K562 (cell line): ENCODE measurements at regions not wholly inside any gene's neighbourhood (a gene's known extent, or its start where the extent isn't known, plus 50 kb on each side); places are given as distances from the start of the nearest gene placed in this dataset.

Experiments
- BACH1 ChIP-seq: fragments of 200-800 bp; sonication (Bioruptor generic); IDR thresholded peaks from 2 replicates; pipeline ENCODE4 v1.6.1; 2016; ENCODE audit warnings: missing genetic modification characterization, missing compliant biosample characterization
- CTBP1 ChIP-seq: fragments of 450-650 bp; IDR thresholded peaks from 2 replicates; pipeline ENCODE4 v1.6.1; 2016; ENCODE audit warnings: borderline replicate concordance
- FIP1L1 ChIP-seq: fragments of 200-400 bp; formaldehyde crosslinking; IDR thresholded peaks from 2 replicates; pipeline ENCODE4 v1.6.1; 2018; ENCODE audit warnings: mild to moderate bottlenecking, low read depth, low read length; ENCODE audit not compliant: poor library complexity, severe bottlenecking
- RFX5 ChIP-seq: IDR thresholded peaks from 2 replicates; pipeline ENCODE4 v1.6.1; 2011; ENCODE audit warnings: low read depth, mild to moderate bottlenecking, improper control_type of control experiment, low read length
- ZNF644 ChIP-seq: fragments of 200-800 bp; sonication (Bioruptor generic); IDR thresholded peaks from 2 replicates; pipeline ENCODE4 v1.6.1; 2016; ENCODE audit warnings: low read depth, missing genetic modification characterization, missing compliant biosample characterization
- ZNF695 ChIP-seq: fragments of 450-650 bp; formaldehyde crosslinking; IDR thresholded peaks from 2 replicates; pipeline ENCODE4 v1.4.0; 2020; ENCODE audit warnings: mild to moderate bottlenecking, moderate library complexity
- TF ChIP-seq, protein P1 (sequence below): sonication (generic); formaldehyde crosslinking; IDR thresholded peaks from 2 replicates; pipeline ENCODE4 v1.8.1; 2023; ENCODE audit warnings: mild to moderate bottlenecking, missing genetic modification reagents
- TF ChIP-seq, protein P2 (sequence below): sonication (generic); formaldehyde crosslinking; IDR thresholded peaks from 2 replicates; pipeline ENCODE4 v1.8.1; 2023; ENCODE audit warnings: missing genetic modification reagents, mild to moderate bottlenecking, borderline replicate concordance
- TF ChIP-seq, protein P3 (sequence below): fragments of 450-650 bp; IDR thresholded peaks from 2 replicates; pipeline ENCODE4 v1.6.1; 2018; ENCODE audit warnings: mild to moderate bottlenecking, low read depth; ENCODE audit not compliant: partially characterized antibody
- TF ChIP-seq, protein P4 (sequence below): fragments of 450-650 bp; IDR thresholded peaks from 2 replicates; pipeline ENCODE4 v1.6.1; 2017; ENCODE audit warnings: antibody characterized with exemption, mild to moderate bottlenecking
- TF ChIP-seq, protein P5 (sequence below): fragments of 450-650 bp; IDR thresholded peaks from 2 replicates; pipeline ENCODE4 v1.6.1; 2016; ENCODE audit warnings: antibody characterized with exemption

DNA sequence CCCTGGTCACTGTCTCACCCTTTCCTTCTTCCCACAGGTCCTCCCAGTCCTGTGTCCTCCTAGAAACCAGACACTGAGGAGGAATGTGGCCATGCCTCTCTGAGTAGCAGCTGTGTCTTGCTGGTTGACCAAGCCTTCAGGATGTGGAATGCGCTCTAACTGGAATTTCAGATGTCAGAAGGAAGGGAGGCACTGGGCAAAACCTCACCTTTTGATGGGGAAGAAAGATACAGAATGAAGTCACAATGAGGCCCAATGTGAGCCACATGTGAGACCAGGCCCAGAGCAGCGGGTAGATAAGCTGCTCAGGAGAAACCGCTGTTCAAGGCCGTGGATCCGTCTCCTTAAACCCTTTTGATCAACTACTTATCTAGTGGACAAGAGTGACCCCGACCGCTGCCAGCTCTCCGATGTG is 54.8 kb upstream of the ECHDC3 start (continued):
- TF ChIP-seq, protein P1, sequence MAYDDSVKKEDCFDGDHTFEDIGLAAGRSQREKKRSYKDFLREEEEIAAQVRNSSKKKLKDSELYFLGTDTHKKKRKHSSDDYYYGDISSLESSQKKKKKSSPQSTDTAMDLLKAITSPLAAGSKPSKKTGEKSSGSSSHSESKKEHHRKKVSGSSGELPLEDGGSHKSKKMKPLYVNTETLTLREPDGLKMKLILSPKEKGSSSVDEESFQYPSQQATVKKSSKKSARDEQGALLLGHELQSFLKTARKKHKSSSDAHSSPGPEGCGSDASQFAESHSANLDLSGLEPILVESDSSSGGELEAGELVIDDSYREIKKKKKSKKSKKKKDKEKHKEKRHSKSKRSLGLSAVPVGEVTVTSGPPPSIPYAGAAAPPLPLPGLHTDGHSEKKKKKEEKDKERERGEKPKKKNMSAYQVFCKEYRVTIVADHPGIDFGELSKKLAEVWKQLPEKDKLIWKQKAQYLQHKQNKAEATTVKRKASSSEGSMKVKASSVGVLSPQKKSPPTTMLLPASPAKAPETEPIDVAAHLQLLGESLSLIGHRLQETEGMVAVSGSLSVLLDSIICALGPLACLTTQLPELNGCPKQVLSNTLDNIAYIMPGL (CRISPR knock-in tag): 0 out of 2 replicates have a peak, but pooled peaks have one; percentile 58
- TF ChIP-seq, protein P2, sequence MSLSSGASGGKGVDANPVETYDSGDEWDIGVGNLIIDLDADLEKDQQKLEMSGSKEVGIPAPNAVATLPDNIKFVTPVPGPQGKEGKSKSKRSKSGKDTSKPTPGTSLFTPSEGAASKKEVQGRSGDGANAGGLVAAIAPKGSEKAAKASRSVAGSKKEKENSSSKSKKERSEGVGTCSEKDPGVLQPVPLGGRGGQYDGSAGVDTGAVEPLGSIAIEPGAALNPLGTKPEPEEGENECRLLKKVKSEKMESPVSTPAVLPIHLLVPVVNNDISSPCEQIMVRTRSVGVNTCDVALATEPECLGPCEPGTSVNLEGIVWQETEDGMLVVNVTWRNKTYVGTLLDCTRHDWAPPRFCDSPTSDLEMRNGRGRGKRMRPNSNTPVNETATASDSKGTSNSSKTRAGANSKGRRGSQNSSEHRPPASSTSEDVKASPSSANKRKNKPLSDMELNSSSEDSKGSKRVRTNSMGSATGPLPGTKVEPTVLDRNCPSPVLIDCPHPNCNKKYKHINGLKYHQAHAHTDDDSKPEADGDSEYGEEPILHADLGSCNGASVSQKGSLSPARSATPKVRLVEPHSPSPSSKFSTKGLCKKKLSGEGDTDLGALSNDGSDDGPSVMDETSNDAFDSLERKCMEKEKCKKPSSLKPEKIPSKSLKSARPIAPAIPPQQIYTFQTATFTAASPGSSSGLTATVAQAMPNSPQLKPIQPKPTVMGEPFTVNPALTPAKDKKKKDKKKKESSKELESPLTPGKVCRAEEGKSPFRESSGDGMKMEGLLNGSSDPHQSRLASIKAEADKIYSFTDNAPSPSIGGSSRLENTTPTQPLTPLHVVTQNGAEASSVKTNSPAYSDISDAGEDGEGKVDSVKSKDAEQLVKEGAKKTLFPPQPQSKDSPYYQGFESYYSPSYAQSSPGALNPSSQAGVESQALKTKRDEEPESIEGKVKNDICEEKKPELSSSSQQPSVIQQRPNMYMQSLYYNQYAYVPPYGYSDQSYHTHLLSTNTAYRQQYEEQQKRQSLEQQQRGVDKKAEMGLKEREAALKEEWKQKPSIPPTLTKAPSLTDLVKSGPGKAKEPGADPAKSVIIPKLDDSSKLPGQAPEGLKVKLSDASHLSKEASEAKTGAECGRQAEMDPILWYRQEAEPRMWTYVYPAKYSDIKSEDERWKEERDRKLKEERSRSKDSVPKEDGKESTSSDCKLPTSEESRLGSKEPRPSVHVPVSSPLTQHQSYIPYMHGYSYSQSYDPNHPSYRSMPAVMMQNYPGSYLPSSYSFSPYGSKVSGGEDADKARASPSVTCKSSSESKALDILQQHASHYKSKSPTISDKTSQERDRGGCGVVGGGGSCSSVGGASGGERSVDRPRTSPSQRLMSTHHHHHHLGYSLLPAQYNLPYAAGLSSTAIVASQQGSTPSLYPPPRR (CRISPR knock-in tag): no peak
- TF ChIP-seq, protein P3, sequence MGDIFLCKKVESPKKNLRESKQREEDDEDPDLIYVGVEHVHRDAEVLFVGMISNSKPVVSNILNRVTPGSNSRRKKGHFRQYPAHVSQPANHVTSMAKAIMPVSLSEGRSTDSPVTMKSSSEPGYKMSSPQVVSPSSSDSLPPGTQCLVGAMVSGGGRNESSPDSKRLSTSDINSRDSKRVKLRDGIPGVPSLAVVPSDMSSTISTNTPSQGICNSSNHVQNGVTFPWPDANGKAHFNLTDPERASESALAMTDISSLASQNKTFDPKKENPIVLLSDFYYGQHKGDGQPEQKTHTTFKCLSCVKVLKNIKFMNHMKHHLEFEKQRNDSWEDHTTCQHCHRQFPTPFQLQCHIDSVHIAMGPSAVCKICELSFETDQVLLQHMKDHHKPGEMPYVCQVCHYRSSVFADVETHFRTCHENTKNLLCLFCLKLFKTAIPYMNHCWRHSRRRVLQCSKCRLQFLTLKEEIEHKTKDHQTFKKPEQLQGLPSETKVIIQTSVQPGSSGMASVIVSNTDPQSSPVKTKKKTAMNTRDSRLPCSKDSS: no peak
- TF ChIP-seq, protein P4, sequence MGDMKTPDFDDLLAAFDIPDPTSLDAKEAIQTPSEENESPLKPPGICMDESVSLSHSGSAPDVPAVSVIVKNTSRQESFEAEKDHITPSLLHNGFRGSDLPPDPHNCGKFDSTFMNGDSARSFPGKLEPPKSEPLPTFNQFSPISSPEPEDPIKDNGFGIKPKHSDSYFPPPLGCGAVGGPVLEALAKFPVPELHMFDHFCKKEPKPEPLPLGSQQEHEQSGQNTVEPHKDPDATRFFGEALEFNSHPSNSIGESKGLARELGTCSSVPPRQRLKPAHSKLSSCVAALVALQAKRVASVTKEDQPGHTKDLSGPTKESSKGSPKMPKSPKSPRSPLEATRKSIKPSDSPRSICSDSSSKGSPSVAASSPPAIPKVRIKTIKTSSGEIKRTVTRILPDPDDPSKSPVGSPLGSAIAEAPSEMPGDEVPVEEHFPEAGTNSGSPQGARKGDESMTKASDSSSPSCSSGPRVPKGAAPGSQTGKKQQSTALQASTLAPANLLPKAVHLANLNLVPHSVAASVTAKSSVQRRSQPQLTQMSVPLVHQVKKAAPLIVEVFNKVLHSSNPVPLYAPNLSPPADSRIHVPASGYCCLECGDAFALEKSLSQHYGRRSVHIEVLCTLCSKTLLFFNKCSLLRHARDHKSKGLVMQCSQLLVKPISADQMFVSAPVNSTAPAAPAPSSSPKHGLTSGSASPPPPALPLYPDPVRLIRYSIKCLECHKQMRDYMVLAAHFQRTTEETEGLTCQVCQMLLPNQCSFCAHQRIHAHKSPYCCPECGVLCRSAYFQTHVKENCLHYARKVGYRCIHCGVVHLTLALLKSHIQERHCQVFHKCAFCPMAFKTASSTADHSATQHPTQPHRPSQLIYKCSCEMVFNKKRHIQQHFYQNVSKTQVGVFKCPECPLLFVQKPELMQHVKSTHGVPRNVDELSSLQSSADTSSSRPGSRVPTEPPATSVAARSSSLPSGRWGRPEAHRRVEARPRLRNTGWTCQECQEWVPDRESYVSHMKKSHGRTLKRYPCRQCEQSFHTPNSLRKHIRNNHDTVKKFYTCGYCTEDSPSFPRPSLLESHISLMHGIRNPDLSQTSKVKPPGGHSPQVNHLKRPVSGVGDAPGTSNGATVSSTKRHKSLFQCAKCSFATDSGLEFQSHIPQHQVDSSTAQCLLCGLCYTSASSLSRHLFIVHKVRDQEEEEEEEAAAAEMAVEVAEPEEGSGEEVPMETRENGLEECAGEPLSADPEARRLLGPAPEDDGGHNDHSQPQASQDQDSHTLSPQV: peak; percentile 79
- TF ChIP-seq BACH1 (tag) (no peak), ZNF695 (CRISPR knock-in tag) (no peak), ZNF644 (no peak), RFX5 (no peak), FIP1L1 (no peak), CTBP1 (peak; percentile 77; the same call in 1 of the 2 replicates)
- TF ChIP-seq, protein P5, sequence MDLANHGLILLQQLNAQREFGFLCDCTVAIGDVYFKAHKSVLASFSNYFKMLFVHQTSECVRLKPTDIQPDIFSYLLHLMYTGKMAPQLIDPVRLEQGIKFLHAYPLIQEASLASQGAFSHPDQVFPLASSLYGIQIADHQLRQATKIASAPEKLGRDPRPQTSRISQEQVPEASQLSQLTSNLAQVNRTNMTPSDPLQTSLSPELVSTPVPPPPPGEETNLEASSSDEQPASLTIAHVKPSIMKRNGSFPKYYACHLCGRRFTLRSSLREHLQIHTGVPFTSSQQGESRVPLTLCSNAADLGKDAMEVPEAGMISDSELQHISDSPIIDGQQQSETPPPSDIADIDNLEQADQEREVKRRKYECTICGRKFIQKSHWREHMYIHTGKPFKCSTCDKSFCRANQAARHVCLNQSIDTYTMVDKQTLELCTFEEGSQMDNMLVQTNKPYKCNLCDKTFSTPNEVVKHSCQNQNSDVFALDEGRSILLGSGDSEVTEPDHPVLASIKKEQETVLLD: no peak
